ENCODE measurements at regions not wholly inside any gene's neighbourhood (a gene's known extent, or its start where the extent isn't known, plus 50 kb on each side); places are given as distances from the start of the nearest gene placed in this dataset.

GRCh38 chr9:103514767-103515166, 519.6 kb downstream of the CYLC2 start (continued):
- TF ChIP-seq EGR1 (IDR thresholded peaks at IDR 0.05; ENCODE audit: low read depth): no peak
- TF ChIP-seq EZH2phosphoT487 (IDR thresholded peaks at IDR 0.05; ENCODE audit: borderline replicate concordance): no peak
- TF ChIP-seq POLR2A (IDR thresholded peaks at IDR 0.05; ENCODE audit: borderline replicate concordance, extremely low read depth, insufficient read depth, insufficient read length): no peak
- no peak for TF ChIP-seq SRF (IDR thresholded peaks at IDR 0.05; ENCODE audit: low read depth)

DNA sequence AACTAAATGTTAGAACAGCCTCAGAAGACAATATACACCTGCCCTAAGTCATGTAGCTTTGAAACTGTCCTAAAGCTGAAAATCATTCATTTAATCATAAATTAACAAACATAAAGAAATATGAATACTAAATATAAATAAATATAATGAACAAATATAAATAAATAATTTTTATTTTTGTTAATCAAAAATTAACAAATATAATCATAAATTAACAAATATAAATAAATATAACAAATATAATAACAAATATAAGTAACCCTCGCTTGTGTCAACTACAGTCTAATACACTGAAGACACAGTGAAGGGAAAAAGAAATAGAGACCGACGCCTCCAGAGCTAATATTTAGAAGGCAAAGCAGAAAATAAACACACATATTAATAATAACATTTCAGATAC, 527.3 kb downstream of the CYLC2 start:
- Histone ChIP-seq H3K4me3 (replicated peaks in 1 of 2; ENCODE audit: low read depth in 1 of 2, low read length in 2 of 2) (no peak overlapping the region), H3K27me3 (ENCODE audit: insufficient read depth, low read length) (no peaks in the 10 kb centered on the region), H3K9me2 (ENCODE audit: insufficient read depth) (no peaks in the 10 kb centered on the region), H3K27ac (ENCODE audit: low read depth, low read length) (no peak overlapping the region), H3K4me2 (ENCODE audit: low read length) (no peak overlapping the region), H3K9ac (ENCODE audit: low read length) (no peak overlapping the region), H3K4me1 (ENCODE audit: control insufficient read depth in 1 of 2, insufficient read depth in 2 of 2, low read length in 2 of 2) (no peaks in the 10 kb centered on the region), H4K20me1 (ENCODE audit: insufficient read depth) (no peaks in the 10 kb centered on the region; the same call in 1 of the 2 replicates), H2AFZ (ENCODE audit: low read depth, low read length, poor library complexity, severe bottlenecking) (no peak overlapping the region), H3K36me3 (ENCODE audit: control insufficient read depth in 1 of 2, insufficient read depth in 2 of 2, low read length in 2 of 2) (no peaks in the 10 kb centered on the region), H3K9me3 (ENCODE audit: control insufficient read depth in 1 of 2, insufficient read depth in 1 of 2, low read depth in 1 of 2, low read length in 2 of 2) (peaks cover 8 to 11% of the 10 kb centered on the region in 2 experiments; a peak in 2 of 4 replicates), H3K79me2 (ENCODE audit: insufficient read depth, low read length) (no peaks in the 10 kb centered on the region)
- no peak for DNase-seq (ENCODE audit: low read depth, low spot score)
- TF ChIP-seq SP1 (IDR thresholded peaks at IDR 0.05; ENCODE audit: low read depth): no peak
- no peak for TF ChIP-seq EZH2phosphoT487 (IDR thresholded peaks at IDR 0.05; ENCODE audit: borderline replicate concordance)
- no peak for TF ChIP-seq ZFX (IDR thresholded peaks at IDR 0.05)
- intact Hi-C loops (cut with micrococcal nuclease): no loop called here
- ChIA-PET RAD21 (ENCODE audit: low non-redundant PET in 1 of 2, low total read pairs in 2 of 2, uncharacterized antibody in 2 of 2, unreplicated experiment in 2 of 2) (no interaction called here), POLR2A (no interaction called here), CTCF (no interaction called here)
- no TSS peak for BruUV-seq (replicated peaks)
- no peak for ATAC-seq

DNA sequence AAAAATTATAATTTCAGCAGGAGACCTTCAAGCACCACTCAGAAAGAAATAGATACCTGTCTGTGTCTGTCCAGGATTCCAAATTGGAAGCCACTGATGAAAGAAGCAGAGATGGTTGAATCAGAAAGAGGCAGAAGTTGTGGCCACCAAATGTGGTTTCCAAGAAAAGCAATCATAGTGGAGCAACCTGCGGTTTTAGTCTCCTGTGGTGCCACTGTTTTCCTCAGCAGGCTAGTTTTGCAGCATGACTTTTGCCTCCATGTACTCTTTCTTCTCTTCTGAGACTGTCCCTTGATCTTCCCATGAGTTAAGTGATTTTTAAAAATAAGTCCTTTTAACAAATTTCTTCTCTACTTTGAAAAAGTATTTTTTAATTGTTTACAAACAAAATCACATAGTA, 535.8 kb downstream of the CYLC2 start:
- ChIA-PET CTCF (no interaction called here), POLR2A (no interaction called here), RAD21 (ENCODE audit: low non-redundant PET in 1 of 2, low total read pairs in 2 of 2, uncharacterized antibody in 2 of 2, unreplicated experiment in 2 of 2) (no interaction called here)
- no peak overlapping the region for H3K27ac ChIP-seq (ENCODE audit: low read depth, low read length)
- H3K4me2 ChIP-seq (ENCODE audit: low read length): no peak overlapping the region
- H2AFZ ChIP-seq (ENCODE audit: low read depth, low read length, poor library complexity, severe bottlenecking): no peak overlapping the region
- H3K4me3 ChIP-seq (replicated peaks in 1 of 2; ENCODE audit: low read depth in 1 of 2, low read length in 2 of 2): no peak overlapping the region
- no peaks in the 10 kb centered on the region for H3K9me2 ChIP-seq (ENCODE audit: insufficient read depth)
- intact Hi-C loops (cut with micrococcal nuclease): no loop called here
- no peaks in the 10 kb centered on the region for H3K27me3 ChIP-seq (ENCODE audit: insufficient read depth, low read length)
- TF ChIP-seq SRF (IDR thresholded peaks at IDR 0.05; ENCODE audit: low read depth): no peak
- TF ChIP-seq TCF7L2 (IDR thresholded peaks at IDR 0.05; ENCODE audit: borderline replicate concordance, extremely low read depth, insufficient read depth, insufficient read length): no peak
- no peak for TF ChIP-seq ATF3 (IDR thresholded peaks at IDR 0.05)
- TF ChIP-seq POLR2A (IDR thresholded peaks at IDR 0.05; ENCODE audit: borderline replicate concordance, extremely low read depth, insufficient read depth, insufficient read length): no peak
- no peak for TF ChIP-seq REST (IDR thresholded peaks at IDR 0.05; ENCODE audit: low read depth)
- TF ChIP-seq YY1 (IDR thresholded peaks at IDR 0.05; ENCODE audit: extremely low read depth, insufficient replicate concordance, low read depth, low read length): no peak
- no peak for TF ChIP-seq CBX3 (IDR thresholded peaks at IDR 0.05; ENCODE audit: low read depth)
- H3K9me3 ChIP-seq (ENCODE audit: control insufficient read depth in 1 of 2, insufficient read depth in 1 of 2, low read depth in 1 of 2, low read length in 2 of 2): peaks cover 10 to 13% of the 10 kb centered on the region in 2 experiments; a peak in 2 of 4 replicates
- H3K9ac ChIP-seq (ENCODE audit: low read length): no peak overlapping the region
- no peaks in the 10 kb centered on the region for H3K79me2 ChIP-seq (ENCODE audit: insufficient read depth, low read length)
- ATAC-seq (no peak), DNase-seq (ENCODE audit: low read depth, low spot score) (no peak)
- H3K4me1 ChIP-seq (ENCODE audit: control insufficient read depth in 1 of 2, insufficient read depth in 2 of 2, low read length in 2 of 2): no peaks in the 10 kb centered on the region
- no TSS peak for BruUV-seq (replicated peaks)
- no peaks in the 10 kb centered on the region for H4K20me1 ChIP-seq (ENCODE audit: insufficient read depth)
- H3K36me3 ChIP-seq (ENCODE audit: control insufficient read depth in 1 of 2, insufficient read depth in 2 of 2, low read length in 2 of 2): no peaks in the 10 kb centered on the region
